Body of pancreas (tissue), 4 donors: ENCODE measurements at regions not wholly inside any gene's neighbourhood (a gene's known extent, or its start where the extent isn't known, plus 50 kb on each side); places are given as distances from the start of the nearest gene placed in this dataset.

Source experiments
- POLR2A ChIP-seq, 3 donors: fragments of 450-650 bp; IDR thresholded peaks; one replicate each; pipeline ENCODE4 v1.6.1; 2016; ENCODE audit warnings: antibody characterized with exemption in 3 of 3, mild to moderate bottlenecking in 2 of 3
- TF ChIP-seq, protein P1 (sequence below), 7 experiments: fragments of 450-650 bp in 4 of 7; fragments of 200-600 bp in 3 of 7; sonication (generic) in 3 of 7; IDR thresholded peaks; one replicate each; pipeline ENCODE4 v1.5.1; 2016 to 2019; ENCODE audit warnings: antibody characterized with exemption in 7 of 7

- TF ChIP-seq, protein P1, sequence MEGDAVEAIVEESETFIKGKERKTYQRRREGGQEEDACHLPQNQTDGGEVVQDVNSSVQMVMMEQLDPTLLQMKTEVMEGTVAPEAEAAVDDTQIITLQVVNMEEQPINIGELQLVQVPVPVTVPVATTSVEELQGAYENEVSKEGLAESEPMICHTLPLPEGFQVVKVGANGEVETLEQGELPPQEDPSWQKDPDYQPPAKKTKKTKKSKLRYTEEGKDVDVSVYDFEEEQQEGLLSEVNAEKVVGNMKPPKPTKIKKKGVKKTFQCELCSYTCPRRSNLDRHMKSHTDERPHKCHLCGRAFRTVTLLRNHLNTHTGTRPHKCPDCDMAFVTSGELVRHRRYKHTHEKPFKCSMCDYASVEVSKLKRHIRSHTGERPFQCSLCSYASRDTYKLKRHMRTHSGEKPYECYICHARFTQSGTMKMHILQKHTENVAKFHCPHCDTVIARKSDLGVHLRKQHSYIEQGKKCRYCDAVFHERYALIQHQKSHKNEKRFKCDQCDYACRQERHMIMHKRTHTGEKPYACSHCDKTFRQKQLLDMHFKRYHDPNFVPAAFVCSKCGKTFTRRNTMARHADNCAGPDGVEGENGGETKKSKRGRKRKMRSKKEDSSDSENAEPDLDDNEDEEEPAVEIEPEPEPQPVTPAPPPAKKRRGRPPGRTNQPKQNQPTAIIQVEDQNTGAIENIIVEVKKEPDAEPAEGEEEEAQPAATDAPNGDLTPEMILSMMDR (IDR thresholded peaks at IDR 0.05): no peak
- TF ChIP-seq POLR2A (IDR thresholded peaks at IDR 0.05): no peak
These were observed 167.9 kb upstream of the PAPPA start for GRCh38 chr9:115985657-115986056.
